Heart left ventricle (tissue), 13 donors: ENCODE measurements at regions not wholly inside any gene's neighbourhood (a gene's known extent, or its start where the extent isn't known, plus 50 kb on each side); places are given as distances from the start of the nearest gene placed in this dataset.

Source experiments
- POLR2A ChIP-seq, 2 donors: fragments of 450-650 bp; IDR thresholded peaks; one replicate each; pipeline ENCODE4 v1.6.1; 2017; ENCODE audit warnings: antibody characterized with exemption in 2 of 2, mild to moderate bottlenecking in 2 of 2, moderate library complexity in 2 of 2
- TF ChIP-seq, protein P1 (sequence below), 12 donors: fragments of 200-600 bp; sonication (generic) in 4 of 12; IDR thresholded peaks; one replicate each; pipeline versions ENCODE4 v1.5.0 to v1.8.0; 2018 to 2022; ENCODE audit warnings: antibody characterized with exemption in 12 of 12, mild to moderate bottlenecking in 5 of 12
- donor health status: ischemic (EF 13 %, LVEDD 7.1; RV severe dilation, severe dysfunction).
- donor health status: DM: no; HTN: yes; CAD: no.
- donor health status: DM: no; HTN: no; CAD: no.
- donor health status: ischemic (EF 25% LVEDD 6.9; RV normal size, moderate dysfunction).
- donor health status: ischemic (EF 25% LVEDD 5.7; RV mildly dilated, moderate dysfunction).
- donor health status: ischemic (EF 35%, LVEDD 5.7; RV mildly dilated, moderate dysfunction).
- donor health status: nonischemic (EF 11% LVEDD 7.7; RV severe dilation, severe dysfunction).
- donor health status: DM: yes; HTN: yes; CAD: no.
- donor health status: PGD.
- donor health status: ischemic (EF 29% LVEDD 5.4; RV normal size, mild dysfunction).
- donor health status: nonischemic (EF 23%, LVEDD 6.1; RV moderate dilation, normal function).

- TF ChIP-seq, protein P1, sequence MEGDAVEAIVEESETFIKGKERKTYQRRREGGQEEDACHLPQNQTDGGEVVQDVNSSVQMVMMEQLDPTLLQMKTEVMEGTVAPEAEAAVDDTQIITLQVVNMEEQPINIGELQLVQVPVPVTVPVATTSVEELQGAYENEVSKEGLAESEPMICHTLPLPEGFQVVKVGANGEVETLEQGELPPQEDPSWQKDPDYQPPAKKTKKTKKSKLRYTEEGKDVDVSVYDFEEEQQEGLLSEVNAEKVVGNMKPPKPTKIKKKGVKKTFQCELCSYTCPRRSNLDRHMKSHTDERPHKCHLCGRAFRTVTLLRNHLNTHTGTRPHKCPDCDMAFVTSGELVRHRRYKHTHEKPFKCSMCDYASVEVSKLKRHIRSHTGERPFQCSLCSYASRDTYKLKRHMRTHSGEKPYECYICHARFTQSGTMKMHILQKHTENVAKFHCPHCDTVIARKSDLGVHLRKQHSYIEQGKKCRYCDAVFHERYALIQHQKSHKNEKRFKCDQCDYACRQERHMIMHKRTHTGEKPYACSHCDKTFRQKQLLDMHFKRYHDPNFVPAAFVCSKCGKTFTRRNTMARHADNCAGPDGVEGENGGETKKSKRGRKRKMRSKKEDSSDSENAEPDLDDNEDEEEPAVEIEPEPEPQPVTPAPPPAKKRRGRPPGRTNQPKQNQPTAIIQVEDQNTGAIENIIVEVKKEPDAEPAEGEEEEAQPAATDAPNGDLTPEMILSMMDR (IDR thresholded peaks at IDR 0.05), result no peak
- no peak for TF ChIP-seq POLR2A (IDR thresholded peaks at IDR 0.05)
These were observed 151.9 kb upstream of the GJB5 start for GRCh38 chr1:34602907-34603306.
